Activated B cell treated with CpG ODN at 0.5 μM for 24 hours (primary cell): ENCODE measurements at regions not wholly inside any gene's neighbourhood (a gene's known extent, or its start where the extent isn't known, plus 50 kb on each side); places are given as distances from the start of the nearest gene placed in this dataset.

Experiments used
- ATAC-seq: fragments of 200-7000 bp; cut with Tn5 transposase; one replicate; pipeline ENCODE4 v1.10.0; 2021; ENCODE audit warnings: low read depth, mild to moderate bottlenecking, moderate library complexity
- CTCF ChIA-PET: fragments of 350-600 bp; sonication (Branson Sonifier 250); formaldehyde crosslinking; loops from one replicate; lab custom pipeline; 2021; ENCODE audit warnings: antibody characterized with exemption; lab: Charles Lee
- POLR2A ChIA-PET: fragments of 350-600 bp; sonication (Branson Sonifier 250); formaldehyde crosslinking; loops from one replicate; lab custom pipeline; 2021; ENCODE audit warnings: antibody characterized with exemption; lab: Charles Lee
- DNase-seq: peaks from one replicate; pipeline ENCODE4 v3.0.0; 2022
- H3K27ac Mint-ChIP-seq: one replicate; pipeline ENCODE4 v1.8.0; 2020; ENCODE audit warnings: mixed read lengths
- H3K27me3 Mint-ChIP-seq: one replicate; pipeline ENCODE4 v1.8.0; 2021; ENCODE audit warnings: mixed read lengths
- H3K36me3 Mint-ChIP-seq: one replicate; pipeline ENCODE4 v1.8.0; 2021; ENCODE audit warnings: low read depth, mixed read lengths
- H3K4me1 Mint-ChIP-seq: one replicate; pipeline ENCODE4 v1.8.0; 2021; ENCODE audit warnings: mixed read lengths
- H3K4me3 Mint-ChIP-seq: one replicate; pipeline ENCODE4 v1.8.0; 2020; ENCODE audit warnings: mild to moderate bottlenecking, mixed read lengths
- H3K9me3 Mint-ChIP-seq: one replicate; pipeline ENCODE4 v1.8.0; 2020; ENCODE audit warnings: mixed read lengths
- CTCF ChIP-seq: fragments of 200-600 bp; IDR thresholded peaks from one replicate; pipeline ENCODE4 v1.8.0; 2022; ENCODE audit warnings: antibody characterized with exemption, mild to moderate bottlenecking
- intact Hi-C: fragments of 100-400 bp; cut with micrococcal nuclease; formaldehyde crosslinking; loops from one replicate; pipeline ENCODE4 v1.15.1; 2024

- ATAC-seq = no peak
- Mint-ChIP-seq H3K4me3 (peak overlapping the region; percentile 71), H3K4me1 (peaks cover 39% of the 10 kb centered on the region), H3K27me3 (no peaks in the 10 kb centered on the region), H3K36me3 (no peaks in the 10 kb centered on the region), H3K27ac (peak overlapping the region; percentile 85), H3K9me3 (no peaks in the 10 kb centered on the region)
- intact Hi-C loops = loop anchor here (5.0 to 10.0 kb wide), 3 partner anchors 1211 to 1431 kb away; partner anchors contain the start of gene CD180
- ChIA-PET POLR2A (interaction anchor here (2.1 kb wide), 2 partner anchors 13 to 146 kb away, joined by 4 to 15 read pairs; no protein-coding TSS in a partner anchor), CTCF (interaction anchor here (0.7 to 1.0 kb wide), 2 partner anchors 18 to 147 kb away, joined by 3 read pairs; no protein-coding TSS in a partner anchor)
- no peak for DNase-seq
- no peak for TF ChIP-seq CTCF
These were observed 218.0 kb downstream of the PIK3R1 start for GRCh38 chr5:68433526-68433922.

GRCh38 chr5:68433923-68434879, 218.6 kb downstream of the PIK3R1 start:
- H3K27me3 Mint-ChIP-seq = no peaks in the 10 kb centered on the region
- no peaks in the 10 kb centered on the region for H3K9me3 Mint-ChIP-seq
- TF ChIP-seq CTCF = no peak
- ATAC-seq (peak; percentile 97), DNase-seq (peak; percentile 78)
- H3K27ac Mint-ChIP-seq = peak overlapping the region; percentile 85
- no peaks in the 10 kb centered on the region for H3K36me3 Mint-ChIP-seq
- intact Hi-C loops = loop anchor here (1.0 to 10.0 kb wide), 12 partner anchors 26 to 1432 kb away; partner anchors contain the start of genes CD180 and PIK3R1
- ChIA-PET POLR2A (interaction anchor here (0.7 to 2.1 kb wide), 5 partner anchors 14 to 276 kb away, joined by 3 to 15 read pairs (median 4); partner anchors contain the start of gene PIK3R1), CTCF (interaction anchor here (0.7 to 1.9 kb wide), 5 partner anchors 17 to 150 kb away, joined by 3 to 8 read pairs (median 4); no protein-coding TSS in a partner anchor)
- peaks cover 39% of the 10 kb centered on the region for H3K4me1 Mint-ChIP-seq
- peak overlapping the region; percentile 71 for H3K4me3 Mint-ChIP-seq

- no peak for TF ChIP-seq CTCF
- Mint-ChIP-seq H3K9me3 (no peaks in the 10 kb centered on the region), H3K27me3 (no peaks in the 10 kb centered on the region), H3K27ac (peak overlapping the region; percentile 75), H3K4me3 (peak overlapping the region; percentile 20), H3K4me1 (peaks cover 39% of the 10 kb centered on the region), H3K36me3 (no peaks in the 10 kb centered on the region)
- intact Hi-C loops = loop anchor here (2.0 to 10.0 kb wide), 2 partner anchors 67 to 1241 kb away; partner anchors contain the start of gene CD180
- DNase-seq (no peak), ATAC-seq (peak; percentile 11)
- ChIA-PET POLR2A (interaction anchor here (2.1 kb wide), 1 partner anchor 15 kb away, joined by 4 read pairs; no protein-coding TSS in a partner anchor), CTCF (interaction anchor here (1.5 to 1.9 kb wide), 2 partner anchors 26 to 149 kb away, joined by 5 to 8 read pairs; no protein-coding TSS in a partner anchor)
These were observed 220.1 kb downstream of the PIK3R1 start for GRCh38 chr5:68435611-68436010.

- H3K27ac Mint-ChIP-seq = no peak overlapping the region
- intact Hi-C loops = loop anchor here (10.0 kb wide), 1 partner anchor 1242 kb away; the partner anchor contains the start of gene CD180
These were observed 221.3 kb downstream of the PIK3R1 start for GRCh38 chr5:68436686-68437520.

More at GRCh38 chr5:68436686-68437520, 221.3 kb downstream of the PIK3R1 start:
- CTCF ChIA-PET = no interaction called here
- H3K4me1 Mint-ChIP-seq = peaks cover 38% of the 10 kb centered on the region
- no peak for TF ChIP-seq CTCF
- H3K36me3 Mint-ChIP-seq = no peaks in the 10 kb centered on the region
- ATAC-seq = no peak
- no peaks in the 10 kb centered on the region for H3K9me3 Mint-ChIP-seq
- no peaks in the 10 kb centered on the region for H3K27me3 Mint-ChIP-seq
- no peak overlapping the region for H3K4me3 Mint-ChIP-seq
- POLR2A ChIA-PET = interaction anchor here (0.6 kb wide), 1 partner anchor 22 kb away, joined by 3 read pairs; no protein-coding TSS in a partner anchor
- DNase-seq = no peak
